Colon (tissue), 2 donors: ENCODE measurements at regions not wholly inside any gene's neighbourhood (a gene's known extent, or its start where the extent isn't known, plus 50 kb on each side); places are given as distances from the start of the nearest gene placed in this dataset.
"Not testable (repeated sequence)": the region's sequence is repeated elsewhere in the genome, so short reads cannot be mapped to it uniquely, and the experiment has no call there.

ENCODE experiments used
- FAIRE-seq: peaks from 2 replicates; lab custom pipeline; 2012; peaks lifted over from hg19 to GRCh38; lab: Jason Lieb, UNC
- donor health status: control.
- donor health status: control.

DNA sequence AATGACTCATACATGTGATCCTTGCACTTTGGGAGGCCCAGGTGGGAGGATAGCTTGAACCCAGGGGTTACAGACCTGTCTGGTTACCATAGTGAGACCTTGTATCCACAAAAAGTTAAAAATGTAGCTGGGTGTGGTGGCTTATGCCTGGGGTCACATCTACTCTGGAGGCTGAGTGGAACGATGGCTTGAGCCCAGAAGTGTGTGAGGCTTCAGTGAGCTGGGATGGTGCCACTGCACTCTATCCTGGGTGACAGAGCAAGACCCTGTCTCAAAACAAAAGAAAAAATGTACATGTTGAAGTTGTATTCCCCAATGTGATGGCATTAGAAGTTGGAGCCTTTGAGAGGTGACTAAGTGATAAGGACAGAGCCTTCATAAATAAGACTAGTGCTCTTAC is 409.4 kb upstream of the PABPC4L start:
- FAIRE-seq = no peak

DNA sequence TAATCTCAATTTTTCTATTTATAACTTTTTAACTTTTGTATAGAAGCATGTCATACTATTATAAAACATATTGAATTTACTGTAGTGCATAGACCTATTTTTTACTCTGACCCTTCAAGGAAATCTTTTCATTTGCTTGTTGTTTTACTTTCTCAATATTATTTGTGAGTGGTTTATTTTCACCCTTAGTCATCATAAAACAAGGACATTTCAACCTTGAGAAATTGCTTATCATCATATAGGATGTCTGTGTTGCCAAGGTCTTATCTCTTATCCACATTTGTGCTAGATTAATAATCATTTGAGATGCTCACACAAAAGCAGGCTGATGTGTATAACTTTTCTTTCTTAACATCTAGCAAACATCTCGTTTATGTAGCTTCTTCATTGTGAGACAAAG is 408.6 kb upstream of the PABPC4L start:
- no peak for FAIRE-seq

DNA sequence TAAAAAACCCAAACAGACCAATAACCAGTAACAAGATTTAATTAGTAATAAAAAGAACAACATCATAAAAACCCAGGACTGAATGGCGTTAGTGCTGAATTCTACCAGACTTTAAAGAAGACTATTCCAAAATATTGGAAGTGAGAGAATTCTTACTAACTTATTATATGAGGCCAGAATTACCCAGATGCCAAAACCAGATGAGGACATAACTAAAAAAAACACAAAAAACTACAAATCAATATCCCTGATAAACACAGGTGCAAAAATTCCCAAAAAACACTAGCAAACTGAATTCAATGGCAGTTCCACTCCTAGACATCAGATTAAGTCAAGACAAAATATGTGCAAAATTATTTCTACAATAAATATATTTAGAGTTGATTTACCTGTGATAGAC is 400.1 kb upstream of the PABPC4L start:
- FAIRE-seq = no peak

DNA sequence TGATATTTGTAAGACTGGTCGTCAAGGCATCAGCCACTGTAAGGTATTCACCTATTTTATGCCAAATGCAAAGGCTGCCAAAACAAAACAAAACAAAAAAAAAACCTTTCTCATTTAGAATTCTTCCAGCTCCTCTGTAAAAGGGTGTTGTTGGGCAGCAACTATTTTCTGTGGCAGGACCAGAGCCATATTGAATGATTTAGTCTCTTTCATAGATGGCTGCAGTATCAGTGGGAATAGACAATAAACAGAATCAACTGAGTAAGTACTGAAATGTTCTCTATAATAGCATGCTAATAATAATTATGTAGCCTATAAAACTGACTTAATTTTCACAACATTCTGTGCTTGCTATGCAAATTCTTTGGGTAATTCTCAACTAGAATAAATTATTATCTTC is 389.7 kb upstream of the PABPC4L start:
- FAIRE-seq = no peak

DNA sequence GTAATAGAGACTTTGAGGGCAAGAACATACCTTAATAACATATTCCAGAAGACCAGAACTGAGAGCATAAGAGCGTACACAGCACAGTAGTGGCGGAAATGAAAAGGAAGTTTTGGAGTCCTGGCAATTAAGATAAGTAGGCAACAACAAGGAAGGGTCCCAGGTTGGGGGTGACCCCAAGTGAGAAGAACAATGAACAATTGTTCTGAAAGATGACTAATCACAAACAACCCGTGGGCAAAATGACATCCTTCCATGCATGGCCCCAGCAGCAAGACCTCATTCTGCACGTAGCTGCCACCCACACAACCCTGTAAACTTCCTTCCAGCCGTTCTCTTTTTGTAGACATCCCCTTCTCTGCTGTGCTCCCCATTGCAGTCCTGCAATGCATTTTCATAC is 384.4 kb upstream of the PABPC4L start:
- no peak for FAIRE-seq

DNA sequence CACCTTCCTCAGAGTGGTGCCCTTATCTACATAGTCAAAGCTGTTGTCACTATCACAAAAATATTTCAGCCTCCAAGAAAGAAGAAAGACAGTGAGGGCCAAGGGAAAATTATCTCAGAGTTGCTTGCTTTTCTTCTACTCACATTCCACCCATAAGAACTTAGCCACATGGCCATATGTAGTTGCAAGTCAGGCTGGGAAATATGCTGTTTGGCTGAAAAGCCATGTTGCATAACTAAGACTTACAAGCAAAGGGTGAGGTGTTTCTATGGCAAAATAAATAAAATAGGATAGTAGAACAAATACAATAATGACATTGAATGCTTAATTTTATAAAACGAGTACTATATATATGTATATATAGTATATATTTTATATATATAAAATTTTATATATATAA is 365.9 kb upstream of the PABPC4L start:
- no peak for FAIRE-seq

DNA sequence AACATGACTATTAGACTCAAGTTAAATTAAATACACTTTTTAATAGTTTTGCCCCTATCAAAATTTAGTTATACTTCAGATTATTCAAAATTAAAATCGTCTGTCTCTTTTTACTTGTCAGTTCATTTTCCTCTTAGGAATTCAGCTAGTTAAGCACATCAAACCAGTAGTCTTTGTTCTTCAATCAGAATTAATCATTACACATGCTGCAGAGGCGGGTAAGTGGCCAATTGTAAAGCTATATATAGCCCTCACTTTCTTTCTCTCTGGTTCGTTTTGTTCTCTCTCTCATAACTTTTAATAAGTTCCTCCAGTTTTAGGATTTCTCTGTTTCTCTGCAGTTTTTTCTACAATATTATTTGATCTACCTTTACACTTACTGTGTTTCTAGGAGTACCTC is 359.1 kb upstream of the PABPC4L start:
- no peak for FAIRE-seq

DNA sequence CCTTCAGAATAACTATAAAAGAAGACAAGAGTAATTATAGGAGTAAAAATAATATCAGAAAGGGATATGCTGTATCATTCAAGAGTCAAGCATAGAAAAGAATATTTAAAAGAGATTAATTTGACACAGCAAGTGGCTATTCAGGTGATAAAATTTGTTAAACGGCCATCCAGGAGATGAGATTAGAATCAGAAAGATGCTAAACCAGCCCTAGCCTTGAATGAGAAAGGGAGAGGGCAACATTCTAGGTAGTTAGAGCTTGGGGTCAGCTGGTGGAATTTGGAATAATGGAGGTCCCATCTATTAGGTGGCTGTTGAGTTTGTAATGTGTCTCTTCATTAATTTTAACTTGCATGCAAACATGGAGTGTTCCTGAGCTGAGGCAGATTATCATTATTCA is 350.5 kb upstream of the PABPC4L start:
- FAIRE-seq = no peak

DNA sequence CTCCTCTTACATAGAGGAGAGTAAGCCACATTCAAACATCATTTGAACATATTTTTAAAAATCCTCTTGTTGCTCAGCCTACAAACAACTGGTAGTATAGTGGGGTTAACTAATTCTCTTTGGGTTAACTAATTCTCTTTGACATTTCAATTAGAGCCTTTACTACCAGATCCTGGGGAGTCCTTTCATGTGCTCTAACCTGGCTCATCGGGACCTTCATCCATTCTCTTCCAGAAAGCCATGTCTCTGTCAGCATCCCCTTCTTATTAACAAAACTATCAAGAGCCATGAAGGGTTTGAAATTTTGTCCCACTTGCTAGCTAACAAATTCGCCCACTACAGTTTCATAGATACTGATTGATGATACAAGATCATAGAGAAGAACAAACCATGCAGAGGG is 349.8 kb upstream of the PABPC4L start:
- FAIRE-seq = no peak

DNA sequence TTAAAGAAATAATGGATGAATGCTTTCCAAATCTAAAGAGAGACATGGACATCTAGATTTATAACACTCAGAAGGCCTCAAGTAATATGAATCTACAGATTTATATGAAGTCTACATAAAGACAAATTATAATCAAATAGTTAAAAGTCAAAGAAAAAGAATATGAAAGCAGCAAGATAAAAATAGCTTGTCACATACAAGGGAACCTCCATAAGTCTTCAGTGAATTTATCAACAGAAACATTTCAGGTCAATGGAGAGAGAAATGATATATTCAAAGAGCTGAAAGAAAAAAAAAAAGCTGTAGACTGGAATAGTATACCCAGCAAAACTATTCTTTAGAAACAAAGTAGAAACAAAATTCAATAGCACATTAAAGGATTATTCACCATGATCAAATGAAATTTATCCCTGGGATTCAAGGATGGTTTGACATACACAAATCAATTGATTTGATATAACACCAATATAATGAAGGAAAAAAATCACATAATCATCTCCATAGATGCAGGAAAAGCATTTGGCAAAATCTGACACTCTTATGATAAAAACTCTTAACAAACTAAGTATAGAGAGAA is 346.6 kb upstream of the PABPC4L start:
- FAIRE-seq = no peak

DNA sequence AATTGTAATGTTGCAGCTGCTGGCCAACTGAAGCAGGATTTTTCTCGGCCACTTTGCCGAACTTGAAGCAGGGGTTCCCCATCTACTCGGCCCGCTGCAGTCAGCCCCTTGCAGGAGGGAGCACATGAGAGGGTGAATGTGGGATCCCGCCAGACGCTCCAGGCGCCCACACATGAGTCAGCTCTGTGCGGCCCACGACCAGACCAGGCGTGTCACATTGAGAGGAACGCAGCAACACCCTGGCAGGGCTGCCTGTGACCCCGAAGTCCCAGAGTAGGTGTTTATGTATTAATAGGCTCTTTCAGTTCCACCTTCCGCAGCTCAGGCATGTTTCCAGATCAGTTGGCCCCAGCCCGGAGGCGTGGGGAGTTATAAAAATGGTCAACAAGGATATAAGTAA is 344.7 kb upstream of the PABPC4L start:
- no peak for FAIRE-seq

DNA sequence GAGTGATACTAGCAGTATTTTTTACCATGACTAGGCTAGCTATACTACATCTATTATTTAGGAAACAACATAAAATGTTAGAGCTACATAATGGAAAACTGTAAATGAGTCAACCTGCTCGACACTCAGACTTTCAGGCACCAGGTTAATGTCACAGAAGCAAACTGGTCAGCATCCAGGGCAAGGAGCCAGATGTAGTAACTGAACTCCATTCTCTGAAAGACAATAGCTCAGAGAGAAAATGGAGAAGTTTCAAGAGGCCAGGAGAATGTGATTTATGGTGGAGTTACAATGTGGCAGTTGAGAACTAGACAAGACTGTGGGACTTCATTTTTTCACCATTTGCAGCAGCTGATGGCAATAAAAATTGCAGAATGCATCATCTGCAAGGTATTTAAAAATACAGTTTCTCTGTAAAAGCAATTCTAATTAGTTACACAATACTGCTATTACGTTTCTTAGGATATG is 342.7 kb upstream of the PABPC4L start:
- FAIRE-seq = no peak

DNA sequence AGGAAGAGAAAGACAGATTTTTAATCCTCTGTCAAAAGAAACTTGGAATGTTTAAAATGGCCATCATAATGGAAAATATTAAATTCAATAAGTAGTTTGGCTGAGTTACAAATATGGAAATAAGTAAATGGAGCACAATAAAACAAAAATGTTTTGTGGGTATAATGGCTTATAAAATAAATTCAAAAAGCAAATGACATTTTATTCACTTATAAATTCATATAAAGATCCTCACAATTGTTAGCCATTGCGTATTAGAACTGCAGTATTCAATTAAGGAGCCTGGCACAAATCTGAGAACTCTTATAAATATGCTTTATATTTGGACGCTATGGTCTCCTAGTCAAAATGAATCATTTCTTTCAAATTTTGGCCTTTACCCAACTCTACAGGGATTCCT is 339.0 kb upstream of the PABPC4L start:
- FAIRE-seq = no peak

DNA sequence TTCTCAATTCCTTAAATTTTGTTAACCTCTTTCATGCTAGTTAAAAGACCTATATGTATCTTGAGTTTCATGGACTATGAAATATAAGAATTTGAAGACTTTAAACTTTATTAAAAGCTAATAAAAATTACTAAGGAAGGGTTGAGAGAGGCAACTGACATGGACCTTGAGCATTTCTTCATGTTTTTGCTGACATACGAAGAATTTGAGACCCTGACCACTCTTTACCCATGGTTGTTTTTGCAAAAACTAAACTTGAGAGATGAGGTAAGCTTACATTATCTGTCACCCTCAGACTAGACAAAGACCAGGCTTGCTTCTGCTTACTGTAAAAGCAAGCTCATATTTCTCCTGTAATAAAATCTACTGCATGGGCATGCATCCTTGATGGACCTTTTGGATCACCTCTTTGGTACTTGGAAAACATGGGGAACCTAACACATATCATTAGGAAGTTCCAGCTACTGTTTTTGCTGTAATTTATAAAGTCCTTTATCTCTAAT is 338.2 kb upstream of the PABPC4L start:
- no peak for FAIRE-seq

DNA sequence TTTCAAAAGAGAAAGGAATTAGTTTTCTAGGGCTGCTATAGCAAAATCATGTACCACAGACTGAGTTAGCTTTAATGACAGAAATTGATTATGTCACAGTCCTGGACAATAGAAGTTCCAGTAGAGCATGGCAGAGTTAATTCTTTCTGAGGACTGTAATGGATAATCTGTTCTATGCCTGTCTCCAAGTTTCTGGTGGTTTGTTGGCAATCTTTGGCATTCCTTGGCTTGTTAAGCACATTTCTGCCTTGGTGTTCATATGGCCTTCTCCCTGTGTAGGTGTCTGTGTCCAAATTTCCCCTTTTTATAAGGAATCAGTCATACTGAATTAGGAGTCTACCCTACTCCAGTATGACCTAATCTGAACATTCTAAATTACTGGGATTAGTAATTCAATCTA is 336.1 kb upstream of the PABPC4L start:
- no peak for FAIRE-seq

DNA sequence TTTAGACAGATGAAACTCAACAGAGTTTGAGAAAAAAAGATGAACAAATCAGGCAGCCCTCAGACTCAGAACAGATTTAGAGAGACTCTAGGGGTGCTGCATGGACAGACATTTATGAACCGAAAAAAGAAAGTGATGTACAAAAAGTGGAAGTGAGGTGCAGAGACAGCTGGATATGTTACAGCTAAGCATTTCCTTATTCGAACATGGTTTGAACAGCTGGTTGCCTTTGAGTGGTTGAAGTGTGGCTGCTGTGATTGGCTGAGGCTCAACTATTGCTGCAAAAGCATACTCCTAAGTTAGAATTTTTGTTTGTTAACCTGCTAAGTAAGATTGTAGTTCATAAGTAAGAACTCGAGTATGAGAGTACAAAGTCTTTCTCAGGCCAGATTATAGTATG is 331.5 kb upstream of the PABPC4L start:
- FAIRE-seq = no peak

DNA sequence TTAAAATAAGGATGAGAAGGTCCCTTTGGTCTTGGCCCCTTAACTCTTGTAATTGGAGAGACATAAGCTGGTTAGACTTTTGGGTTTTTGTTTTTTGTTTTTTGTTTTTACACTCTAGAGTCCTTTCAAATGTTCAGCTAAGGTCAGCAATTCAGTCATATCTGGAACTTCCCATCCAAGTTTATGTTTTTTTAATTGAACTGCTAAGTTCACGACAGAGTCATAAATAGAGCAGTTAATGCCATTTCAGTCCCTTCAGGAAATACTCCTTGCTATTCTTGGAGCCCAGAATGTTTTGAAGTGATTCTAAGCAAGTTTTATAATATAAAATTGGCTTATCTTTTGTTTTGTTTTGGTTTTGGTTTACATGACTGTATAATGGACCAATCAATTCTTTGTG is 329.4 kb upstream of the PABPC4L start:
- FAIRE-seq = no peak

DNA sequence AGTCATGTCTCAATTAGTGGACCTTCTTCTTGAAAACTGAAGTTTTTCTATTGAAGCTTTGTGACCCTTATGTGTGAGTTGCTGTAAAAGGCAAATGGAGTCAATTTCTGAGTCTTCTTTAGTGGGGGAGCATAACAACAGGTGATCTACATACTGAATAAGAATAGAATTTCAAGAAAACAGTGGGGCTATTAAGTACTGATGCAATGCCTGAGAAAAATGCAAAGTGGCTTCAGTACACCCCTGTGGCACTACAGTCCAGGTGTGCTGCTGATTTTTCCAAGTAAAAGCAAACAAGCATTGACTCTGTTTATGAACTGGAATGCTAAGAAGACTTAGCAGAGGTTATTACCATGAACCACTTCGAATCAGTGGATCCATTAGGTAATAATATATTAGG is 328.0 kb upstream of the PABPC4L start:
- no peak for FAIRE-seq

DNA sequence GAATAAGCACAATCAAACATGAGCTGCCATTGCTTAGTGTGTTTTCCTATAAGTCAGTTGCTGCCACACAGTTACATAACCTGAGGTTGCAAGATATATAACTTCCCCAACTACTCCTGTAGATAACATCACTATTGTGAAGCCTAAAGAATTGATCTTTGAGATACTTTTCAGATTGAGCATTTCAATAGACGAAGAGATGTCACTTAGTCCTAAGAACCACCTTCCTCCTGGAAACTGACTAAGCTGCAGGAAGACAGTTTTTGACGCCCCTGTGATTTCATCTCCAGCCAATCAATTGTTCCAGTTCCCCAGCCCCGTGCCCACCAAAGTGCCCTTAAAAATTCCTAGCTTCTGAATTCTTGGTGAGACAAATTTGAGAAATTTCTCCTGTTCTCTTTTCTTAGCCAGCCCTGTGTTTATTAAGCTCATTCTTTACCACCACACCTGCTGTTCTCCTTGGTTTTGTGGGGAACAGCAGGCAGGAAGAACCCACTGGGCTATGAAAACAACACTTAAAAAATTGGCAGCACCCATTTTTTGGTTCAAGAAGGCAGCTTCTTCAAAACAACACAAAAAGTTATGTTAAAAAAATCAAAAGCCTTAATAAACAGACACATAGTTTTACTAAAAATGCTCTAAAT is 317.1 kb upstream of the PABPC4L start:
- no peak for FAIRE-seq

DNA sequence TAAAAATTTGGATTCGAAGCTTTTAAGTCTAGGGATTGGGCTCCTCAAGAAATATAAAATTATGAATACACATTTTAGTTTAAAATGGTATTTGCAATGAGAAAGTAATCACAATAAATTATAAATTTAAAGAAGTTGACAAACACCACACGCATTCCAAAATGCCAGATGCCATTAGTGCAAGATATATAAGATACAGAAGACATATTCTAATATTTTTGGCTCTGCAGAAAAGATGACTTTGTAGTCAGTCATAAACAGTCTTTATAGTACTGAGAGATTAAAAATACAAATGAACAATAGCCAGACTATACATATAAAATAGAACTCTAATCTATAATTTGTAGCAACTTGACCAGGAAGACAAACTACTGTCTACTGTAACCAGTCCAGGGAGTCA is 309.0 kb upstream of the PABPC4L start:
- FAIRE-seq = no peak

DNA sequence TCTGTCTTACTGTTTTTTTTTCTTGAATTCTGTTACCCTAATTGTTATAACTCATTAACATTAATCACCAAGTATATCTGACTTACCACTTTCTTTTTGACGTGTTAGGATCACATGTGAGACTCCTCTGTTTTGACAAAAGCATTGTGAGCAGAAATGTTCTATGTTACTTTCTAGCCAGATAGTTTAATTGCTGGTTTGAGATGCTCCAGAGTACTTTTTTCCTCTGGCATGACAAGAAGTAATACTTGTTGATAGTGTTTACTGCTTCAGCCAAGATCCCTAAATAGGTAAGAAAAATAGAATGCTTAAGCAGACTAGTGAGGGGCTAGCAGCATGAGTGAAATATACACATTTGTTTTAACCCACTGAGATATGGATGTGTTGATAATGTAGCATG is 303.9 kb upstream of the PABPC4L start:
- FAIRE-seq = no peak

DNA sequence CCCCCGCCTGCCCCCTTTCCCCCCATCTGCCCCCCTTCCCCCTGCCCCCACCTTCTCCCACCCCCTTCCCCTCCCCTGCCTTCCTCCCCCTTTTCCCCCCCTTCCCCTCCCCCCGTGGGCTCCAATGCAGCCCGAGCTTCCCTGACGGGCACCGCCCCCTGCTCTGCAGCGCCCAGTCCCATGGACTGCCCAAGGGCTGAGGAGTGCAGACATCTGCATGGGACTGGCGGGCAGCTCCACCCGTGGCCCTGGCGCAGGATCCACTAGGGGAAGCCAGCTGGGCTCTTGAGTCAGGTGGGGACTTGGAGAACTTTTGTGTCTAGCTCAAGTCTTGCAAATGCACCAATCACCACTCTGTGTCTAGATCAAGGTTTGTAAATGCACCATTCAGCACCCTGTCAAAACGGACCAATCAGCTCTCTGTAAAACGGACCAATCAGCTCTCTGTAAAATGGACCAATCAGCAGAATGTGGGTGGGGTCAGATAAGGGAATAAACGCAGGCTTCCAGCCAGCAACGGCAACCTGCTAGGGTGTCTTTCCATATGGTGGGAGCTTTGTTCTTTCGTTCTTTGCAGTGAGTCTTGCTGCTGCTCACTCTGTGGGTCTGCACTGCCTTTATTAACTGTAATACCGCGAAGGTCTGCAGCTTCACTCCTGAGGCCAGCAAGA is 300.5 kb upstream of the PABPC4L start:
- no peak for FAIRE-seq

DNA sequence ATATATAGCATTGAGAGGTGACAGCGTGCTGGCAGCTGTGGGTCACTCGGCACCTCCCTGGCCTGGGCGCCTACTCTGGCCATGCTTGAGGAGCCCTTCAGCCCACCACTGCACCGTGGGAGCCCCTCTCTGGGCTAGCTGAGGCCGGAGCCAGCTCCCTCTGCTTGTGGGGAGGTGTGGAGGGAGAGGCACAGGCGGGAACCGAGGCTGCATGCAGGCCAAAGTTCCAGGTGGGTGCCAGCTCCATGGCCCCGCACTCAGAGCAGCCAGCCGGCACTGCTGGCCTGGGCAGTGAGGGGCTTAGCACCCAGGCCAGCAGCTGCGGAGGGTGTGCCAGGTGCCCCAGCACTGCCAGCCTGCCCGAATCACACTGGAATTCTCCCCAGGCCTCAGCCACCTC is 299.9 kb upstream of the PABPC4L start:
- not testable (repeated sequence) for FAIRE-seq

DNA sequence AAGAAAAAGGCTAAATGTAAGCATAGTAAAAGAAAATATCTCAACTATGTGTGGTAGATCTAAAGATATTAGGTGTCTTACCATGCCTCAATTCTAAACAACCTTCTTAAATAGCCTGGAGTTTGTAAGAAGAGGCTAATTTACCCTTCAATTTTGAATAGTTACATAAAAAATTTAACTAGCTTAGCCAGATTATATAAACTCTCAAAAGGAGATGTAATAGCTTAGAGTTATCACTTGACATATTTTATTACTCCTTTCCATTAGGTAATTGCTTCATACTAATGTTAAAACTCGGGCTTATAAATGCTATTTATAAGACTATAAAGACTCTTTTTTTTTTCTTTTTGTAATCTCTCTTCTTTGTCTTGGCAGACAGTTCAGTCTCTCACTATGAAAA is 297.5 kb upstream of the PABPC4L start:
- no peak for FAIRE-seq
